ENCODE measurements at regions not wholly inside any gene's neighbourhood (a gene's known extent, or its start where the extent isn't known, plus 50 kb on each side); places are given as distances from the start of the nearest gene placed in this dataset.

DNA sequence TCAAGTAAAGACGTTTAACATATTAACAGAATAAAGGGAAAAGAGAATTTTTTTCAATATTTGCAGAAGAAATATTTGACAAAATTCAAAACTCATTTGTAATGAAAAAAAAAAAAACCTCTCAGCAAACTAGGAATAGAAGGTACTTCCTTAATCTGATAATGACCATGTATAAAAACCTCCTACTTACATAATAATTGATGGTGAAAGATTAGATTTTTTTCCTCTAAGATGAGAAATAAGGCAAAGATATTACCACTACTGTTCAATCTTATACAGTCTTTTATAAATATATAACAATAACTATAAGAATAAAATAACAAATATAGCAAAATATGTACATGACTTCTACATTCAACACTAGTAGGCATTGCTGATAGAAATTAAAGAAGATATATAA, 424.6 kb upstream of the KLF4 start:
- no peak for DNase-seq

DNA sequence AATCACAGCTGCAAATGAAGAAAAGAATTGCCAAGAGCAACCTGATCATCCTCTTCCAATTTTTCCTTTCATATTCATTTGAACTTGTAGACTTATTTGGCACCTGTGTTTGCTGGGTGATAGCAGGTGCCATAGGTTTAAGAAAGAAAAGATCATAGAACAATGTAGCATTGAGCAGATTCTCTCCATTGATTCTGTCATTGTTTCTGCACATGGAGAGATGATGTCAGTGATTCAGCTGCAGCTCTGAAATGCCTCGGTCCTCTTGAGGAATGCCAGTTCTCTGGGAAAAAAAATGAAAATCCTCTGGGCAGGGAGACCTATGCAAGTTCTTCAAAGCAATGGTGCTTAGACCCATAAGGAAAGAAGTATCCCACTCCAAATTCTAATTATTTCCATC, 418.1 kb upstream of the KLF4 start:
- DNase-seq, result no peak

DNA sequence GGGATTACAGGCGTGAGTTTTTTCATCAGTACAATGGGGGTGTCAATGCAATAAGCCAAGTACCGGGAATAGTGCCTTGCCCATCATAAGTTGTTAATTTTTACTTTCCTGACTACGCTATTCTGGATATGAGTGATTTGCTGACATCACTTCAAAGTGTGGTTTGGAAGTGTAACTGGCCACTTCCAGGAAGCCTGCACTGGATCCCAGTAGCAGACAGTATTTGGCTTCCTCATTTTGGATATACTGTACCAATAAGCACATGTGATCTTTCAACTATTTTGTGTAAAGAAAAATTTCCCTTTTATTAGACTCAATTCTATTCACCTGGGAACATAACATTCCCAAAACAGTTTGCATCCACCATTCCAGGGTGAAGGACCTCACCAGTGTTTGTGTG, 417.7 kb upstream of the KLF4 start:
- DNase-seq, result no peak

DNA sequence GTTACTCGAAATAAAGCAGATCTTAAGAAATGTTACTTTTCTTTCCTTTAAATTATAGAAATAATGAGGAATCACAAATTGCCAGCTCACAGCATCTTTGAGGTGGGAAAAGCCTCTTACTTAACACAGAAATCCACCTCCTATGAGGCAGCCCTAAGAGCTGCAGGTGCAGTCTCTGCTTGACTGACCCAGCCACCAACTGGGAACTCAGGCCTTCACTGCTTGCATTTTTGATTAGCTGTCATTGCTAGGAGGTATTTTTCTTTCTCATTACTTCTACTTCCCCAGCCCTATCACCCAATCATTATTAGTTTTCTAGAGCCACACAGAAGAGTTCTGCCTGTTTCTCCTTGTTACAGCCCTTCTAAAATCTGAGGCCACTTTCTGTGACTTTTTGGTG, 416.5 kb upstream of the KLF4 start:
- no peak for DNase-seq

DNA sequence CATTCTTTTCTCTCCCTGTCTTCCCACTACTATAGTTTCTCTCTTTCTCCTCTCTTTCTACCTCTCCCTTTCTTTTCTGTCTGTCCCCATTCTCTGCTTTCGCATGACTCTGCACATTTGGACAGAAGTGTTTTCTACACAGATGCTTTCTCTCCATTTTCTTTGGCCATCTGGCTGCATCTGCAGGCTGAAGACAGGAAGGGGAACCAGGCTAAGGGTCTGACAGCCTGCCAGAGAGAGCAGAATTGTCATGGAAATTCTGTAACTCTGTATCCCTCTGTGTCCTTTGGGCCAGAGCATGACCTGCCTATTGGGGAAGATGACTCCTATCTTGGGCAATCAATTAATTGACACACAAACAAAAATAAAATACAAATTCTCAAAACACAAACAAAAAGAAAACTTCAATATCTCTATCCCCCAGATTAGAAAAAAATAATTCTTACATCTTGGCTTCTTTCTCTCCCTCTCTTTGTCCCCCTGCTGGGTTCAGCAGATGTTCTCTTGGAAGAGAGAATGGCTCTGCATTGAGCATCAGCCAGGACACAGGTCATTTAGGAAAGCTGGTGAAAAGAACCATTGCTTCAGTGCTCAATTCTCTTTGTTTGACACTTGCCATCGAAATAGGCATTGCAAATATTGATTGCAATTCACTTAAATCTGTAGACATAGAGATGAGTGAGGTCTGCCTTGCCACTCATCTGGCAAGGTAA, 415.9 kb upstream of the KLF4 start:
- no peak for DNase-seq

DNA sequence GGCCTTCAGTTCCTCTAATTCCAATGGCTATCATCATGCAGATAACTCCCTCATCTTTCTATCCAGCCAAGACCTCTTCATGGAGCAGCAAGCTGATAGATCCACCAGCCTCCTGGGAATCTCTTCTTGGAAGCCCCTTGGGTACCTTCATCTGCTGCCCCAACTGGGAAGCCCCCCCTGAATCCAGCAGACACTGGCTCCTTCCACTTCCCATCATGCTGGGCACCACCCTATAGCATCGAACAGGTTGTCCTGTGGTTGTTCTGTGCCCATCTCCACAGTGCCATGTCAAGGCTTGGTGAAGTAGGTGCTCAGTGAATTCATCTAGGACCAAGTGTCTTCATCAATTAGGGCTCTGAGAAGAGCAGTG, 410.4 kb upstream of the KLF4 start:
- DNase-seq, result no peak

DNA sequence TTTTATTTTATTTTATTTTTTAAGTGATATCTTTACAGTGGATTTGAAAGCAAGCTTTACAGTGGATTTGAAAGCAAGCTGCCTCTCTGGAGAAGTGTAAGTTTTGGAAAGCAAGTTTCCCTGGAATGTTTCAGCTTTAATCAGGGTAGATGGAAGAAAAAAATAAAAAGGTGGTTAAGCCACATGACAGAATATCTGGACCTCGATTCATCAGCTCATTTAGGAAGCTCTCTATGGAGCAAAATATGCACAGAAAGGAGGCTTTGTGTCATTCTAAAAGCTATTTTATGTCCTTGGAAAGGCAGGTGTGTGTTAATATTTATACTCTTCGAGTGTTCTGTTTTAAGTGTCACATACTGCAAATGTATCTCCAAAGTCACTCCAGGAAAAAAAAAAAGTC, 409.2 kb upstream of the KLF4 start:
- DNase-seq, result no peak

DNA sequence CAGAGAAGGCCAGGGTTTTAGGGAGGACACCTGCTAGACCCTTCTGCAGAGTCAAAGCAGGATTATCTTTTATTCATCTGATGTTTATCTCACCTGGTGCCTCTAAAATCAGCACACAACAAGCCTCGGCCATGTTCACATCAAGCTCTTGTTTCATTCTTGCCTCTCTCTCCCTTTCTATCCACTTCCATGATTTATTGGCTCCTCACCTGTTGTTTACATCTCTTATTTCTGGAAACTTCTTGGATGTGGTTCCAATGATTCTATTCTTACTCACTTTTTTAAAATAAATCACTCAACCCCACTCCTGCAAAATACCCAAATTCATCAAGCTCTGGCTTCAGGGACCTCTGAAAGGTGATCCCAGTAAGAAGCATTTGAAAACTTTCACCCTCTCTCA, 407.0 kb upstream of the KLF4 start:
- no peak for DNase-seq

DNA sequence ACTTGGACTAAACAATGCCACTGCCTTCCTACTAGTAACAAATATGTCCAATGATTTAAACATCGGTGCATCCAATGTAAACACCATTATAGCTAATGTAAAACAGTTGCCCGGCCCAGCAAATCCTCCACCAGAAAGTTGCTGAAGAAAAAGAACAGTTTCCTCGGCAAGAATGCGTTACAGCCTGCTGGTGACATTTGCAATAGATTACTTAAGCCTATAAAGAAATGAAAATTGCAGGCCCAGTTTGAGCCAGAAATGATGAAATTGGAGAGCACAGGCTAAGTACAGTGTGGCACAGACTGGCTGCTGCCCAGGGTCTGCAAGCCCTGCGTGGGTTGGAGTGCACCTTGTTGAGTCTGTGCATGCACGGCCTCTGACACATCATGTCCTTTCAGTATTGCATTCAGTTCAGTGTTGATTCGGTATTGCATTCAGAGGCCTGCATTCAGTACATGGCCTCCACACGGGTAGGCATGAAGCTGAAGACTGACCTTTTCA, 406.0 kb upstream of the KLF4 start:
- DNase-seq, result no peak

DNA sequence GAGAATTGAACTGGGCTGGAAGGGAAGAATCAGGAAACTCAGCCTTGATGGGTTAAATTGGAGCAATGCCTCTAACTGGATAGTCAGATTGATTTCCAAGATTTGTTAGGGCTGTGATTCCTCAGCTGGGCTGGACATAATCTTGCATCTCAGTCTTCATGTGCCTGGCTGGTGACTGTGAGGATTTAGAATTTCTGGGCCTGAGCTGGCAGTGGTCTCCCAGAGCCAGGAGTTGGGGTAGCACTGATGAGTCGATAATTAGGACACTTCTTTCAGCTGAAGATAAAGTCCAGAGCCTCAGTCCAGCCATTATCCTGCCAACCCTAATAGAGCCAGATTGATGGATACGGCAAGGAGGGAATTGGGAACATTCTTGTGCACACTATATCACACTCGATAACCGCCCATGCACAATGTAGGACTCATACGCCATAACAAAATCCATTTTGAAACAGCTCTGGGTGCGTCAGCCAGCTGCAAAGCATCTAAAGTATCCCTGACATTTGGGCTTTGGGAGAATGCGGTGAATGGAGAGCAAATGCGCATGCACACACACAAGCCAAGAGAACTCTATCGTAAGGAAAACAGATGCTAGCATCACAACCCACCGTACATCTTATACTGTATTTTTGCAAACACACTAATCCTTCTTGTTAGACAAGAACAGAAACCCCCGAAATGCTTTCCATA, 405.1 kb upstream of the KLF4 start:
- peak; percentile 57 for DNase-seq

DNA sequence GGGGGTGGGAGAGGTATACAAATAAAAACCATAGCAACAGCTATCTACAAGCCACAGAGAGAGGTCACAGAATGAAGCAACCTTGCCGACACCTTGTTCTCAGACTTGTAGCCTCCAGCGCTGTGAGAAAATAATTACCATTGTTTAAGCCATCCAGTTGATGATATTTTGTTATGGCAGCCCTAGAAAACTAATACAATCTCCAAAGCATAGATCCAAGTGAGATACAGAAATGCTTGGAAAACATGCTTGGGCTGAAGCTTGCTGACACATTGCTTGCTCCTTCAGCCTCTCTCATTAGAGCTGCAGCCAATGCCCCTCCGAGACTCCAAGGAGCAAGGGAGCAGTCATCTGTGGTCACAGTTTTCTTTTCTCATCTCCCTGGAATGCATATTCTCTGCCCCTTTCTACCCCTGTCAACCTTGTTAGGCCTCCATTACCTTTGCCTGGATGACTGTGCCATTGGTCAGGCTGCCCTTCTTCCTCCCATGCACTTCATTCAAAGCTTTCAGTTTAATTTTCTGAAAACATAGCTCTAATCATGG, 401.4 kb upstream of the KLF4 start:
- DNase-seq, result no peak

DNA sequence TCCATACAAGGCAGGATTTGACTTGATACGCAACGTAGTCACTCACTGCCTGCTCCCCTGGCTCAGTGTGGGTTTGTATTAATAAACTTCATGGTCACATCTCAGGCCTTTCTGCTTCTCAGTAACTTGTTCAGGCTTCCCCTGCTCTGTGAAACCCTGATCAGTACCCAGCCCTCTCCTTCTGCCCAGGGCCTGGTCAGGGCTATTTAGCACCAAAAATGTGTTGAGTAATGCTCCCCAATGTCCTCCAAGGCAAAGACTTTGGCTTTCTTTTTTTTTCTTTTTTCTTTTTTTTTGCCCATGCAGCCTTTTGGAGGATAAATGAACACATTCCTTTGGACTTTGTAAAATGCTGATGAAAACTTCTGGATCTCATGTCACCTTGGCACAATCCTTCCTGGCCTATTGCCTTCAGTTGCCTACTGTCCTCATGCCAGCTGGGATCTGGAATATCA, 399.2 kb upstream of the KLF4 start:
- DNase-seq, result no peak

DNA sequence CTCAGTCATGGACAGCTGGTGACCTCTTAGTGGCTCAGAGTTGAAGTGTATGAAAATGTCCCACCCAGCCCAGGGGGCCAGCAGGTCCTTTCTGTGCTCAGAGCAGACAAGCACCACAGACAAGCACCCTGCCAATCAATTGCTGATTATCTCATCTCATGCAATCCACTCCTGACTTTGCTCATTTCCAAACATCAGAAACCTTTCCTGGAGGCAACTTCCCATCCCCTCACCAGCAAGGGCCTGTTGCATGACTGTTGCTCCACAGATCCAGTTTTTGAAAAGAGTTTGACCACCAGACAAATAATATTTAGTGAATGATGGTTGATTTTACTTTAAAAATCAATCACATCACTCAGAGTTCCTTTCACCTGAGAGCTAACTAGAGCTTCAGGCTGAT, 397.3 kb upstream of the KLF4 start:
- DNase-seq, result no peak

DNA sequence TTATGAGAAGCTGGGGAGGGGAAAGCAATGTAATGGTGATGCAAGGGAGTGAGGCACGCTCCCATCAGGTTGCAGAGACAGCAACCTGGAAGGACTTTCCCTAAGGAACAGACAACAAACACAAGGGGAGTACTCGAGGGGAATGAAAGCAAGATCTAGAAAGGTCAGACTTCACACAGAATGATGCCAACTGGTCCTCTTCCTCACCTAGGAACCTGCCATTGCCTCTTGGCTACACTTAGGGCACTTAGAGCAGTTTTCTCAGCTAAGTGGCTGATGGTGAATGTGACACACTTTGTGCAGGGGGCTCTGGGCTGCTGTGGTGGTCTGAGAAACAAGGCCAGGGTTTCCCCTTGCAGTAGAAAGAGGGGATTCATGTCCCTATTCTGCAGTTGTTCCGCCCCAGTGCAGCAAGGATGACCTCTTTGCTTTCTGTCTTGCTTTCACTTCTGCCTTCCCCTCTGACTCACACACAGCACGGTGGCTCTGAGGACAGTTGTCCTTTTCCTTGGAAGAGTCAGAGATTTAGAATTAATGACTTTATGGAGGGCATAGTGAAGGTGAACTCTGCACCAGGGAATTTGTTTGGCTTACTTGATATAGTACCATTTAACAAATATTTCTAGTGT, 394.0 kb upstream of the KLF4 start:
- no peak for DNase-seq

DNA sequence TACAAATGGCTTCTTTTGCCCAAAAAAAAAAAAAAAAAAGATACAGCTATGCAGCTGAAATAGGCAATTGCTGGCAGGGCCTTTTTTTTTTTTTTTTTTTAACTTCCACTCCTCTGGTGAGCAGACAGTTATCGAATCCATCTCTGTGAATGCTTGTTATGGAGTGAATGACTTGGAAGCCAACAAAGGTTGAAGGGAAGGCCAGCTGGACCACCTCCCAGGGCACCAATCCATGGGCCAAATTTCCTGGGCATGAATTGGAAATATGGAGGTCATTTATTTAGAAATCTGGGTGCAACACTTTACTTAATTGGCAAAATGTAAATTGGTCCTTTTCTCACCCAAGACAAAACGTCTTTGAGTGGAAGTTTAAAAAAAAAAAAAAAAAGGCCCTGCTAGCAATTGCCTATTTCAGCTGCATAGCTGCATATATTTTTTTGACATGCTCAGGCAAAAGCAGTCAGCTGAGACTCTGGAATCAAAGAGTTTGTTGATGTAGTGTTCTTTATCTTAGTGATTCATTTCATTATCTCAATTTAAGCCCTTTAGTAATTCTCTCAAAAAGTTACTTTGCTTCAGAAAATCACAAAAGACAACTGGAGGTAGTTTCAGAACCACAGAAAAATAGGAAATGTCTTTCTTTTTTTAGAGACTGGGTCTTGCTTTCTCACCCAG, 392.2 kb upstream of the KLF4 start:
- no peak for DNase-seq

DNA sequence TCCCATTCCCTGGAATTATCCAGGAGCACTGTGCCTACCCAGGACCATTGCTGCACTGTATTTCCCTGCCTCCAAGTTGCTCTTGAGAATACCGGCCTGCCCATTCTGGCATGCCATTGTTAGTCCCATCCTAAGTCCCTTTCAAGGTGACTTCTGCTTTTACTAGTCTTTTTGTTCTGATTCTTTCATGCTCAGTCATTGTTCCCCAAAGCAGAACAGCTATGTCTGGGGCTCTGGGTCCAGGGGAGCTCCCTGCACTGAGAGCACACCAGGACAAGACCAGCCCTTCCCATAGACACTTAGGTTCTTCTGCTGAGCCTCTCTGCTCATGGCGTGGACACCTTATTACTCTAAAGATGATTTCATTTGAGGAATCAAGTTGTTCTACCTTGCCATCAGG, 388.9 kb upstream of the KLF4 start:
- DNase-seq, result no peak

DNA sequence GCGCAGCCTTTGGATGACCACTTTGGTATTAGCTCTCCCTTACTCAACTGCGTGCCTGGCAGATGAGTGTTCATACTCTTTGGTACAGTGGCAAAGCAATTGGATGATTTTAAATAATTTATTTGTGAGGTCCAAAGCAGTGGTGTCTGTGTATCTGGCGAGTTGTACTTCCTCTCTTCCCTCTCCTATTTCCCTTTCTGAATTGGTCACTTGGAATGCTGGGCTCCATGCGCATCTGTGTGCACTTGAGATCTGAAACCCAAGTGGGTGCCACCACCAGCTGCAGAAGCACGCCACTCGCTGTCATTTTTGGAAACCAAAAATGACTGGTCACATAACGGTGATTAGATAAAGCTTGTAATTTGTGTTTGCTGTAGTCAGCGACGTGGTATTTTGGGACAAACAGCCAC, 386.0 kb upstream of the KLF4 start:
- no peak for DNase-seq

DNA sequence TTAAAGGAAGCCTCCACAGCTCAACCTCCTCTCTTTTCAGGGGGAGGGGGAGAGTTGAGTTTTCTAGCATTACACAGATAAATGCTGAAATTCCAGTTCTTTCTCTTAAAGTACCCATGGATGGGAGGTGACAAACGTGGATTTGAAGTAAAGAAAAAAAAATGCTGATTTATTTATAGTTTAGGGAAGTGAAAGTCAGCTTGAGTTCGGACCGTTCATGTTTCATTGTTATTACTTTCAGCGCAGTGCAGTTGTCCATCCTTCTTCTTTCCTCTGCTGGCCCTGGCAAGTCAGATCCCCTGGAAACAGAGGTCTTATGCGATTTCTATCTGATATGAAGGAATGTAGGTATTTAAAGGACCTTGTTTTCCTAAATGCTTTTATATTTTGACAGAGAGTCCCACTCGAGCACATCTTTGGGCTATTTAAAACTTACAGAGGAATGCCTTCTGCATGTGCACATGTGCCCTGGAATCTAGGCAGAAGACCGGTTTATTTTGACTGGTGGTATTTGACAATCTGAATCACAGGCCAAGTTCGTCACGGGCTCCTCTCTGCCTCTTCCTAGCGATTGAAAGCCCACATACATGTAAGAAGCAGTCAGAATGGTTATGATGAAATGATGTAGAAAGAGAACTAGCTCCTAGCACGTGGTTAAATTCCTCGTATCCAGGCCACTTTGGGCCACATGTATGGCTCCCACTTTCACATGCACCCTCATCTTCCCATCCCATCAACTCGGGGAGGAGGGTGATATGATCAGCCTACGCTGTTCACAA, 385.2 kb upstream of the KLF4 start:
- no peak for DNase-seq

DNA sequence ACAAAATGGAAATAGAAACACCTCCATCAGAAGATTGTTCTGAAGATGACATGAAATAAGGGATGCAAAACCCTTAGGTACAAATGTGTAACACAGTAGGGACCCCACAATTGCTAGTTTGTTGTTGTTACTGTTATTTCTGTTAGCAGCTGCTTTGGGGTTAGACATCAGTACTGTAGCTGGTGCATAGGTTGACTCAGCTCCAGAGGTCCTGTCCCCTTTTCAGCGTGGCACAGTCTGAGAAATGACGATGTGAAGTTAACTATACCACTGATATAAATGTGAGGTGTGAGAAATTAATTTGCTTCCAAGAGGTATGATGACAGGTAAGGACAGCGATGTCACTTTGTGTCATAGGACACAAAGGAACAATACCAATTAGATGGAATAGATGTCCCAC, 384.6 kb upstream of the KLF4 start:
- DNase-seq, result no peak

DNA sequence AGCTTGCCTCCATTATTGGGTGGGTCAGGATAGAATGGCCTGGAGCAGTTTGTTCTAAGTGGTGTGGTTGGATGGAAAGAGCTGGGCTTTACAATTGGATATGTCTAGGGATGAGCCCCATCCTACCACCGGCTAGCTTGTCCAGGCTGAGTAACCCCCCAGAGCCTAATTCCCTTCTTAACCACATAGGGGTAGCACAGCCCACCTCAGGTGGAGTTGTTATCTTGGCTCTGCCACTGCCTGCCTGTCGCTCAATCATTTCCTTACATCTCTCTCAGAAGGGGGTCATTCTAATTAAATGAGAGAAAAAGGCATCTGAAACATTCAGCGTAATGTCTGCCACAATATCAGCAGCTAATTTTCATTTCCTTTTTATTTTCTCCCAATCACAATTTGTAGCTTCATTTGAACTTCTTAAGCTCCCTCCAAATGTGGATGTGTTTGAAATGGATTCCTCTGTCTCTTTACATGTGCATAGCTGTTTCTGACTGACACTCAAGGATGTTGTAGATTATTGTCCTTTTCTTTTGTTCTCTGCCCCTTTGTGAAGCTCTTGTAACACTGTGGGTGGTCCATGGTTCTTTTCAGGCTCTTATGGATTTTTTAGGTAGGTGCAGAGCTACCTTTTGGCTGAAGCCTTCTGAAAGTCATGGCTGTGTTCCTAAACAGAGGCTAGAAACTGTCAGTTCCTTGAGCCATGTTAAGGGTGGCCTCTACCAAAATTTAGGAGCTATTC, 383.1 kb upstream of the KLF4 start:
- no peak for DNase-seq

Measured in left kidney (tissue), 1 donor.